Activated T-cell treated with anti-CD3 and anti-CD28 coated beads for 24 hours (primary cell): ENCODE measurements at regions not wholly inside any gene's neighbourhood (a gene's known extent, or its start where the extent isn't known, plus 50 kb on each side); places are given as distances from the start of the nearest gene placed in this dataset.

Experiments used
- DNase-seq: peaks from one replicate; pipeline ENCODE4 v3.0.0-alpha.2; 2020; ENCODE audit warnings: low read depth

DNA sequence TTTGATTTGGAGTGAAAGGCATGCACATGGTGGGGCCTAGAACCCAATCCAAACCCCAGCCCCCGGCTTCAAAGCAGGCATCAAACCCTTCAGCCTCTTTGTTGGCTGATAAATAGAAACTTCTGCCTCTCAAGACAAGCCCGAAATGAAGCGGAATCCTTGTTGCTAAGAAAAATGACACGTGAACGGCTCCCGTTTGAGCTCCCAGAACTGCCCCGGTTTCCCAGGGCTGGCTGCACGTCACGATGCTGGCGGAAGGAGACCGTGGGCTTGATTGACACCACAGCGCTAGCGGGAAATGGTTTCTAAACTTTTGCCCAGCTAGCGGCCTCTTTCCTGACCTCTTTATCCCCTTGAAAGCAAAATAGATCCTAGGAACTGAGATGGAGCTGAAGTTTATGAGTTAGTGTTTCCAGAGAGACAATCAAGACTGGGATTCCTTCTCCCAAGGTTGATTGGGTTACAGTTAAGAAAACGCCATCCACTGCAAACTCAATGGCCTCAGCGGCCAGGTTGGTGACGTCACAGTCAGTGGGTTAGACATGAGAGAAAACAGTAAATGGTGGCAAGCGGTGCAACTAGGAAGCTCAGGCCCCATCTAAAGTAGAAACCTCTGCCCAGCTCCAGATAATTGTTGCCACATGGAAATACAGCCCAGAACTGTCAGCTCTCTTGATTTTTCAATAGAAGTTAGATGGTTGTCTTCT is 117.0 kb downstream of the ANKRD60 start:
- no peak for DNase-seq

DNA sequence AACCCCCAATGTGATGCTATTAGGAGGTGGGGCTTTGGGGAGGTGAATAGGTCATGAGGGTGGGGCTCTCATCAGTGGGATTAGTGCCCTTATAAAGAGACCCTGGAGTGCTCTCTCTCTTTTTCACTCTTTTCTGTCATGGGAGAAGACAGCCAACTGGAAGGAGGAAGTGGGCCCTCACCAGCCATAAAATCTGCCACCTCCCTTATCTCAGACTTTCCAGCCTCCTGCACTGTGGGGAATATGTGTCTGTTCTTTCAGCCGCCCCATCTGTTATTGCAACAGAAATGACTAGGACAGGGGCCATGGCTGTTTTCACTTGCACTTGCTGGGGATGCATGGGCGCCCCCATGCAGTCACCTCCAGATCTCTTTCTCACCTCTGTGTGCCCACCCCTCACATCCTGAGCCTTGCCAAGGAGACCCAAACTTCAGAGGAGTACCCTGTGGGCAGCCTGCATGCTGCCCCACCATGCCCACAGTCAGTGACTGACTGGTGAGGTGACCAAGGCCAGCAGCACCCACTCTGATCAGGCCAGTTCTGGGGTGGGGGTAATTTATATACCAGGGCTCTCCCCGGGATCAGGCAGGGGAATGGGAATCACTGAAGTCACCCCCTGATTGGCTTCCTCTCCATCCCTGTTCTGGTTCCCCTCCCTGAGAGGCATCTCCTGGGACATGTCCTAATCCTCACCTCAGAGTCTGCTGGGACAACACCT is 118.4 kb downstream of the ANKRD60 start:
- DNase-seq, result no peak

DNA sequence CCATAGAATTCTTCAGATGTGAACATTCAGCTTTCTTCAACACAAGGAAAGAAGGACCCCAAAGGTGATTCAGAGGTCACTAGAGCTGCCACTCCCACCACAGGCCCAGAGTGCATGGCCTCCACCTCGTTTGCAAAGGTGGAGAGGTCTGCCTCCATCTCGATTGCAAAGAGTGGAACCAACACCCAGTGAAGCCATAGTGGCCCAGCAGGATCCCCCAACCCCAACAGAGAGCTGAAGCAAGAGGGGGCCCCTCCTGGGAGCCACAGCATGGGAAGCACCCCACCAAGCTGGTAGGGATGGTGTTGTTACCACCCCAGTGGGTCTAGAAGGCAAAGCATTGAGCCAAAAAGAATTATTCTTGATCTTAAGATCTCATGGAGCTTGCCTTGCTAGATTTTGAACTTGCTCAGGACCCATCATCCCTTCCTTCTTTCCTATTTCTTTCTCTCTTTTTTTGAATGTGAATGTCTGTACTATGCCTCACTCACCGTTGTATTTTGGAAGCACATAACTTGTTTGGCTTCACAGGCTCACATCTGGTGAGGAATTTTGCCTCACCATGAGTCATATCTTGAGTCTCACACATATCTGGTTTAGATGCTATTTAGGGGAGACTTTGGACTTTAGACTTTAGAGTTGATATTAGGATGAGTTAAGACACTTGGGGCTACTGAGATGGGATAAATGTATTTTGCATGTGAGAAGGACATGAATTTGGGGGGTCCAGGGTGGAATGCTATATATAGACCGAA is 119.2 kb downstream of the ANKRD60 start:
- no peak for DNase-seq

DNA sequence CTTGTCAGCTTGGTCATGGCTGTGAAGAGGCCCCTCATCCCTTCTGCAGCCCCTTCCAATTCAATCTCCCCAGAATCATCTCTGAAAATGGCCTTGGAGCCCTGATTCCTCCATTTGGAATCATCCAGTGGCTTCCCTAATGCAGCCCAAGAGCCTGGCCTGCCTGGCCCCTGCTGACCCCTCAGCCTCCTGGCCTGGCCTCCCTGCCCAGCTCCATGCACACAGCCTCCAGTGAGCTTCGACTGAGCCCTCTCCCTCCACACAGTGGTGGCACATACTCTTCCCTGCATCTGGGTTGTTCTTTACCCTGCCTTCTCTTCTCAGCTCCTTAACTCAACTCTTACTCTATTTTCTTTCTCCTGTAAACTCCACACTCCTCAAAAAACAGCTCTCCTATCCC is 120.9 kb downstream of the ANKRD60 start:
- DNase-seq, result no peak

DNA sequence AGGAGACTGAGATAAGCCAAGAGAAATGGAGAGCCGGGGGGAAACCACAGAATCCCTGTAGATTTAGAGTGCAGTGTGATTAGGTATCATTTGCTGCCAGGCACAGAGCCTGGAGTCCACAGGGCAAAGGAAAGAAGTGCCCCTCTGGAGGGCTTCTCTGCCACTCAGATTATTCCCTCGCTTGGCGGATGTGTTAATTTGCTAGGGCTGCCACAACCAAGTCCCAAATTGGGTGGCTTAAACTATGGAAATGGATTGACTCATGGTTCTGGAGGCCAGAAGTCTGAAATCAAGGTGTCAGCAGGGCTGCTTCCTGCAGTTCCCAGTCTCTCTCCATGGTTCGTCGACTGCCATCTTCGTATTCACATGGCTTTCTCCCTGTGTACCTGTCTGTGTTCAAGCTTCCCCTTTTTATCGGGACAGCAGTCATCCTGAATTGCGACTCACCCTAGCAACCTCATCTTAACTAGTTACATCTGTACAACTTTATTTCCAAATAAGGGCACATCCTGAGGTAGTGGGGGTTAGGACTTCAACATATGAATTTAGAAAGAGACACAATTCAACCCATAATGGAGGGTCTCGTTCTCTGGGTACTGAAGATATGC is 122.2 kb downstream of the ANKRD60 start:
- DNase-seq, result no peak

DNA sequence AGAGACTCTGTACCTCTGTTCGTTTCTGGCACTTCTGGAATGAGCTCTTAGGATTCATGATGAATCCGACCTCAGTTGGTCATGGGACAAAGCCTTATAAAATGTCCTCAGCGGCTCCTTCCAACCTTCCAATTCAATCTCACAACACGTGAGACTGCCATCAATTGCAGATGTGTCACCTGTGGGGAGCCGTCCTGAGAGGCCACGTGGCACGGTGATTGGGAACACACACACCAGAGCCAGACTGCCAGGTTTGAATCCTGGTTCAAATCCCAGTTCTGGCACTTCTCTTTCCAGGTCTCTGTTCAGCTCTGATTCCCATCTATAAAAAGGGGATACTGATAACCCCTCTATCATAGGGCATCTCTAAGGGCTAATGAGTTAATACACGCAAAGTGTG is 124.5 kb downstream of the ANKRD60 start:
- no peak for DNase-seq

DNA sequence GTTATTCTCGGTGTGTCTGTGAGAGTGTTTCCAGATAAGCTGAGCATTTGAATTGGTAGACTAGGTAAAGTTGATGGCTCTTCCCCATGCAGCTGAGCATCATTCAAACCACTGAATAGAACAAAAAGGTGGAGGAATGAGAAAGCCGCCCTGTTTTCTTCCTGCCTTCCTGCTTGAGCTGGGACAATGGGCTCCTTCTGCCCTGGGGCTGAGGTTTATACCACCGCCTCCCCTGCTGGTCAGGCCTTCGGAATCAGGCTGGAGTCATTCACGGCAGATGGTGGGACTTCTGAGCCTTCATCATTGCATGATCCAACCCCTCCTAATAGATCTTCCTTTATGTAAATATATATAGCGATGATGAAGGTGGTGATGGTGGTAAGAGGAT is 124.9 kb downstream of the ANKRD60 start:
- no peak for DNase-seq

DNA sequence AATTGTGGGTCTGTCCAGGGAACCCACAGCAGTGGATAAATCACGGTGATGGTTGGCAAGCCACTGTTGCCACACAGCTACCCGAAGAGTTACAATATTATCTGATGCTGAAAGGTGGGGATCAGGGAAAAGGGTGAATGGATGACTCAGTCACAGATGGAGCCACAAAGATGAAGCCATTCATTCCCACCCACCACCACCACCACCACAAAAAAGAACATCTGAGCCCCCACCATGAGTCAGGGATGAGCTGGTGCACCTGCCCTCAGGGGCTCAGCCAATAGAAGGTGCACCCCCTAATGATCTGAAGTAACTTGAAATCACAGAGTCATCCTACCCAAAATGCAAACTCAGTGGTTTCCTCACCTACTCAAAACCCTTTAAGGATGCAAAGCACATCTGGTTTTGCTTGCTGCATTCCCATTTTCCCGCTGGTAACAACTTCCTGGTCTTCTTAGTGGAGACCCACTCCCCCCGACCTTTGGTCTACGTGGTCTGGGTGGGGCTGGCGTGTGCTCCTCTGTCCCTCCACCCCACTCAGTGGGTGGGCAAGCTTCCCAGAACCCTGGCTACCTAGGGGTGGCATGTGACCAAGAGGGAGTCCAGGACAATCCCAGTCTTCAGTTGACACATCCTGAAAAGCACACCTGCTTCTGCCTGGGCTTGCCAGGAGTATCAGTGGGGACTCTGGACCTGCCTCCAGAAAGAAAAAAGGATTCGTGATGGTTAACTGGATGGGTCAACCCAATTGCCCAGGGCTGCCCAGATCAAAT is 125.5 kb downstream of the ANKRD60 start:
- peak; percentile 46 for DNase-seq

DNA sequence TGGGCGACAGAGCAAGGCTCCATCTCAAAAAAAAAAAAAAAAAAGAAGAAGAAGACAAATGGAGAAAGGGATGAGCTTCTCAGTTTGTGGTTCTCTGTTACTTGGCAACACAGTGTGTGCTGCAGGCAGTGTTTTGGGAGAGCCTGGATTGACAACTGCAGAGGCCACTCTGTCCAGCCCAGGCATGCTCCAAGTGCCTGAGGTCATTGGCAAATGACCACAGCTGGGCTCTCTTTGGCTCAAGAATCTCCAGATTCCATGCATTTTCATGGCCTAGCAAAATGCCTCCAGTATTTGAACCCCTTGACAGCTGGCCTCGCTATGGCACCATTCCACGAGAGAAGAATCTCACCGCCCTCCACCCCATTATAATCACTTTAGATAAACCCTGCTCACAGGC is 126.2 kb downstream of the ANKRD60 start:
- DNase-seq, result no peak

DNA sequence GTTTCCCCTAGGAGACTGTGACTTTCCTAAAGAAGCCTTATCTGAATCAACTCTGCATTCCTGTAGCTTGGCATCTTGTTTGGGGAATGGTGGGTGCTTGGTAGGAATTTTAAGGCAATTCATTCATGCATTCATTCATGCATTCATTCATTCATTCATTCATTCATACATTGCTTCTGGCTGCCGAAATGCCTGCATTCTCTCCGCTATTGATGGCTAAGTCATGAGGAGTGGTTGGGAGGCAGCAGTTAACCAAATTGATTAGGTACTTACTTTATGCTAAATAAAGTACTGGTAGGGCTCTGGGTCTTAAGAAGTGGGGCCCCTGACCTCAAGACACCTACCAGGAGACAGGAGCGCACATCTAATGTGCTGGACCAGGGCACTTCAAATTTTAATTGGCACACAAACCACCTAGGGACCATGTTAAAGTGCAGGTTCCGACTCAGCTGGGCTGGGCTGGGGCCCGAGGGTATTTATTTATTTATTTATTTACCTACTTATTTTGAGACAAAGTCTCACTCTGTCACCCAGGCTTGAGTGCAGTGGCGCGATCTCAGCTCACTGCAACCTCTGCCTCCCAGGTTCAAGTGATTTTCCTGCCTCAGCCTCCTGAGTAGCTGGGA is 127.6 kb downstream of the ANKRD60 start:
- DNase-seq, result no peak

DNA sequence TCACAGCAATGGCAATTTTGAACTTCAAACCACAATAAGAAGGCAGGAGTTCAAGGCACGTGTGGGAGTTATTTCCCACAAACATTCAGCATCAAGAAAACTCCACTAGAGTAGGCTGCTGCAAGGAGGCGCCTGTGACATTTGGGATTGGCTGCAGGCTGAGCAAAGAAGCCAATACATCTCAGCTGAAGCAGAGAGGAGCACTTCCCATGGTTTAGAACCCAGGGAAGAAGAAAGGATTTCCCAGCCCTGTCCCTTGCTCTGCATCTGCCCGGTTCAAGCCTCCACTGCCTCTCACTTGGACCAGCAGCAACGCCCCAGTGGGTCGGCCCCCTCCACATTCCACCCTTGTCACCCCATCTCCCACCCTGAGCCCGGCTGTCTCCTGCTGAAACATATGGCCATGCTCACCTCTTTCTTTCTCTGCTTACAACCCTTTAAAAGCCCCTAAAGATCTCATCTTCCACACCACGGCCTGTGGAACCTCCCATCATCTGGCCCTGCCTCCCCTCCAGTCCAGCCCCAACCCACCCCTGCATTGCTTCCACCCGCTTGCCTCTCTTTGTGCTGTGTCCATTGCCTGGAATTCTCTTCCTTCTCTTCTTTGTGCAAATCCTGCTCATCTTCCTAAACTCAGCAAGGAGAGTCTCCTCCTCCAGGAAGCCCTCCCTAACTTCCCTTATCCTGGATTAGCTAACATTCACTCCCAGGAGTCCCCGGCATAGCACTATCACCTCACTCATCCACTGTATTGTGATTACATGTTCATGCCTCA is 128.3 kb downstream of the ANKRD60 start:
- DNase-seq, result no peak

DNA sequence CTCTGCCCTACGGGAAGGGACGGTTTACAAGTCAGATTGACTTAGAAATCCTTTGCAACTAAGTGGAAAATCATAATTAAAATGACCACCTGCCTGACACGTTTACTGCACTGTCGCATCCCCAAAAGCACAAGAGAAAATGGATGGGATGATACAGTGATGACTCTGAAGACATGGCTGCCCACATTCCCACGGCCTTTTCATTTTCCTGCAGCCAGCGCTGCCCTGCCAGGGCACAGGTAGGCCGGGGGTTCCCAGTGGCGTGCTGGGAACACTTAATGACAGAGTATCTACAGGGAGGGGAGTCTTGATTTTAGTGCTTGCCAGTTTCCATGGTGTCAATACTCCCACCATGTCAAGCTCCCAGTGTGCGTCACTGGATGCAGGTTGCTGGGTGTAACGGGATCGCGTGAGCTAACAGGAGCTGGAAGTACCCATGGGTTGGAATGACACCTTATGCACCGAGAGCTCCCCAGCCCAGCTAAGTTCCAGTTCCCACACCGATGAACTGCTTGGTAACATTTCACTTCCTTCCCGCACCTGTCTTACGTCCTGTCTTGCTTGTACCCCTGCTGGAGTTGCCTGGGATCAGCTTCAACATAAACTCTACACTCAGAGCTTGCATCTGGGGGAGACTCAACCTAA is 129.0 kb downstream of the ANKRD60 start:
- no peak for DNase-seq

DNA sequence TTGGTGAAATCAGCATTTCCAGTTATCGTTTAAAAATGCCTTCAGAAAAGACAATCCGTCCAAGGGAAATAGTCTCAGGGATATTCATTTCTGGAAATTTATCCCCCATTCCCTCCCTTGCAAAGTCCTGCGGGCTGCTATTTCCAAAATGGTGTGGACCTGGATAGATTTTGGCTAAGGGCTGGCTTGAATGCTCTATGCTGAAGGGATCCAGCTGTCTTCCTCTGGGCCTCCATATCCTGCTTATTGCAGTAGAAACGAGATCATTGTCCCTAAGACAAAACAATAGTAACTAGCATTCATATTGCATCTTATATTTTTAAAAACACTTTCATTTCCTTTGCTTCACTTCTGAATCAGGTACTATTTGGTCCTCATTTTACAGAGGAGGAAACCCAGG is 129.9 kb downstream of the ANKRD60 start:
- no peak for DNase-seq

DNA sequence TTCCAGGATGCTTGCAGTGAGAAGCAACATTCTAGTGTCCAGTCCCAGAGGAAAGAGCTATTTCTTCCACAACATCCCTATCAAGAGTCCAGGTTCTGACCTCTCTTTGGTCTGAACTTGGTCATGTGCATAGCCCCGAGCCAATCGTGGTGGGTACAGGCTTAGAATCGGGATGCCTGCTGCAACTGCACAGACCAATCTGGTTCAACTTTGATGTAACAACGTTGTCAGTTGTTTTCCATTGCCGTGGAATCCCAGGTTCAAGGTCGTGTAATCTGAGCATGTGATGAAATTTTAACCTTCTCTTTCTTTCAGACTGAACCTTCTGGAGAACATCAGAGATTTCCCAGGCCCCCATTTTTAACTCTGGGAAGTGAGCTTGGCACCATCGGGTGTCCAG is 130.5 kb downstream of the ANKRD60 start:
- no peak for DNase-seq

DNA sequence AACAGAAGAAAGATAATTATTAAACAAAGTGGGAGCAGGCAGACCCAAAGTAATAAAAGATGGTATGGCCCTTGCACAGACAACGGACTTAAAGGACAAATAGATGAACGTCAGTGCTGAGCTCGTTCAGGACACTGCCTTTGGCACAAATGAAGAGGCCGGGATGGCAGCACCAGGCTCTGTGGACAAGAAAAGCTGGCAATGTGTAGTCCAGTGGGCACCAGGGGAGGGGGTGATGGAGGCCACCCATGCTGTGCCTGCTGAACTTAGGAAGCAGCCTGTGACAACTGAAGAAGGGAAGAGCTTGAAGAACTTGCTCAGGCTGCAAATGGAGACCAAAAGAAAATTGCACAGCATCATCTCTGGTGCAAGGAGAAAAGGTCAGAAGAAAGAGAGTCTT is 131.0 kb downstream of the ANKRD60 start:
- DNase-seq, result no peak

DNA sequence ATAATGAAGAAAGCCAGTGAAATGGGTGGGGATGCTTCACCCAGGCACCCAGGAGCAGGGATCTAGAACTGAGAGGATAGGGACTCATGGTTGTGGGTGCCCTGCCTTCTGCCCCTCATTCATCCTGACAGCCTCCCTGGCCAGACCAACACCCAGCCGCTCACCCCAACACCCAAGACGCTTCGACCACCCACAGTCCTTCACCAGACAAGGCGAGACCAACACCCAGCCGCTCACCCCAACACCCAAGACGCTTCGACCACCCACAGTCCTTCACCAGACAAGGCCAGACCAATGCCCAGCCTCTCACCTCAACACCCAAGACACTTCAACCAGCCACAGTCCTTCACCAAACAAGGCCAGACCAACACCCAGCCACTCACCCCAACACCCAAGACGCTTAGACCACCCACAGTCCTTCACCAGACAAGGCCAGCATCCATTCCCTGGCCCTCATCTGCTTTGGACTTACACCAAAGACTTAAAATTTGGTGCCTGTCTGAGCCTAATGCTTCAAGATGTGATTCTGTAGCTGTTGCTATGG is 131.5 kb downstream of the ANKRD60 start:
- DNase-seq, result no peak

DNA sequence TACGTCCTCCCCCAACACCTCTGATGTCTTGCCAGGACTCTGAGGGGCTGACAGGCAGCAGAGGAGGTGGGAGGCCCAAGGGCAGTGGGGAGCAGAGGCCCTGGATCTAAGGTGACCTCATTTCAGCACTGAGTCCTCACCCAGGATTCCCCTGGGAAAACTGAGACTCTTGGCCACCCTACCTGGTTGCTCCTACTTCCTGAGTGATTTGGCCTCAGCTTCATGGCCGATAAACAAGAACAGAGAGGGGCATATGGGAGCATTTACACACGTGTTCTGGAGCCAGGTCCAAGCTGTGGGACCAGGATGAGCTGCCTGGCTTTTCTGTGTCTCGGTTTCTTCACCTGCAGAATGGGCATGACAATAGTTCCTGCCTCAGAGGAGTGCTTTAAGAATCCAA is 133.8 kb downstream of the ANKRD60 start:
- no peak for DNase-seq

DNA sequence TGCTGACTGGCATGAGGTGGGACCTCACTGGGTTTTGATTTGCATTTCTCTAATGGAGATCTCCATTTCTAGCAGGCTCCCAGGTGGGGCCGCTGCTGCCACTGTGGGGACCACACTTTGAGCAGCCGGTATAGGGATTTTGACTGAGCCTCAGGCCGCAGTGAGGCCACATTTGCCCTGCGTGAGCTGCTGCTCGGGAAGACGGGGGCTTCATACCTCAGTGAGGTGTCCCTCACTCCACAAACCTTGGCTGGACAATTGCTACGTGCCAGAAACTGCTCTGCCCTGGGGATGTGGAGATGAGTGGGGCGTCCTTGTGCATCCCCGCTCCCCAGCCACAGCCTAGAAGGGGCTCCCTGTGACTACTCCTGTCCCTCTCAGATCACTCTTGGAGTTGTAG is 134.3 kb downstream of the ANKRD60 start:
- no peak for DNase-seq

DNA sequence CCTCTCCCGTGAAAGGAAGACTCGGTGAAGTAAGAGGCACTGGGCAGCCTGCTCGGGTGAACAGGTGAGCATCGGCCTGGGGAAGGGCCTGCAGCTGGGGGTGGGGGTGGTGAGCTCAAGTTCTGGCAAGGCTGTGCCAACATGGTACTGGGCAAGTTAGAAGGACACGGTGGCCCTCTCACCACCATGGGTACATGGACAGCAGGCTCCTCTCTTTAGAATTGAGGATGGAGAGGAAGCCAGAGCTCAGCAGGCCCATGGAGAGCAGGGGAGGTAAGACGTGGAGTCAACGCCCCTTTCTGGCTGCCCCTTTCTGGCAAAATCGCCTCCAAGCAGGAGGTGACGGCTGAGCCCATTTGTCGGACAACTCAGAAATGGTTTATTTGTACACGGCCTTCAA is 135.6 kb downstream of the ANKRD60 start:
- DNase-seq, result no peak

DNA sequence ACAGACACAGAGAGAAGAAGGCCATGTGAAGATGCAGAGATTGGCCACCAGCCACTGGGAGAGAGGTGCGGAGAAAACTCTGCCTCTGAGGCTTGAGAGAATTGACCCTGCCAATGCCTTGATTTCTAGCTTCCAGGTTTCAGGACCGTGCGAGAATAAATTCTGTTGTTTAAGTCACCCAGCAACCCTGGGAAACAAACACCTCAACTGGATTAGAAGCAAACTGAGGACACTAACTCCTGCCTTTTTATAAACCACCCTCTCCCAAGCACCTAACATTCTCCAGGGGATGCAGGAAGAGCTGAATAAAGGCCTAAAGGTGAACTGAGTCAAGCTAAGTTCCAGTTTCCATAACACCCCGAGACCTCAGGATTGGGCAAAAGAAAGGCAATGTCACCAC is 136.1 kb downstream of the ANKRD60 start:
- no peak for DNase-seq
